Ramos (cell line): ENCODE measurements at regions not wholly inside any gene's neighbourhood (a gene's known extent, or its start where the extent isn't known, plus 50 kb on each side); places are given as distances from the start of the nearest gene placed in this dataset.
"Not testable (repeated sequence)": the region's sequence is repeated elsewhere in the genome, so short reads cannot be mapped to it uniquely, and the experiment has no call there.

ENCODE experiments used
- in situ Hi-C: fragments of 300-500 bp; cut with MboI; formaldehyde crosslinking; loops from one replicate; pipeline ENCODE4 v1.14.3; 2022; ENCODE audit warnings: low sequenced_read_pairs; ENCODE audit not compliant: unreplicated experiment

DNA sequence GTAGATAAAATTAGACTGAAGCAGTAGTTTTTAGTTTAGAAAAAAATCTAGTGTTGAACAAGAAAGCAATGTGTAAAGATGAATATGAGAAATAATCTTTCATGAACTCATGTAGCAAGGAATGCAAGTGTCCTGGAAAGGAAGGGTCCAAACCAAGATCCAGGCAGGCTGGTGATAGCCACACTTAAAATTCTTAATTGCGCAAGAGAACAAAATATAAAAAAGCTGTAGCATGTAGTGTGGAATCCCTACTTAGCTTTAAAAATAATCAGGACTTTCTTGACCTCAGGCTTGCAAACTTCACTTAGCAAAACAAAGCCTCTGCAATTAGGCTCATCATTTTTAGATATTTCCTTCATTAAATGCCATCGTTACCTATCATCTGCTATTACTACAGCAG lies 2186.1 kb upstream of the RAG2 start:
- in situ Hi-C loops = loop anchor here (25.0 kb wide), 1 partner anchor 847 kb away; no protein-coding TSS in a partner anchor

DNA sequence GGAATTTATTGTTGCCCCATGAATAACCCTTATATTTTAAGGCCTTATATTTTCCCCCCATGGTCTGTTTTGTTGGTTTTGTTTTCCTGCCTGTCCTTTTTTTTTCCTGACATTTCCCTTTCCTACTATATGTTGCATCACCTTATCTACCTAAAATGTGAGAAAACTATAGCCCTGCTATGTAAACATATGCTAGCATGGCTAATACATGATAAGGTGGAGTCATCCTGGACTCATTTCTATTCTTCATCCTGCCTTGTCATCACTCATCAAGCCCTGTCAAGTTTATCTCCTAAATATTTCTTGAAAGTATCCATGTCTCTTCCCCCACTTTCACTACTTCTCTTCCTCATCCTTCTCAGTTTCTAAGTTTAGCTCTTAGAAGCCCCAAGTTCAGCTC lies 2168.8 kb upstream of the RAG2 start:
- in situ Hi-C loops = no loop called here

DNA sequence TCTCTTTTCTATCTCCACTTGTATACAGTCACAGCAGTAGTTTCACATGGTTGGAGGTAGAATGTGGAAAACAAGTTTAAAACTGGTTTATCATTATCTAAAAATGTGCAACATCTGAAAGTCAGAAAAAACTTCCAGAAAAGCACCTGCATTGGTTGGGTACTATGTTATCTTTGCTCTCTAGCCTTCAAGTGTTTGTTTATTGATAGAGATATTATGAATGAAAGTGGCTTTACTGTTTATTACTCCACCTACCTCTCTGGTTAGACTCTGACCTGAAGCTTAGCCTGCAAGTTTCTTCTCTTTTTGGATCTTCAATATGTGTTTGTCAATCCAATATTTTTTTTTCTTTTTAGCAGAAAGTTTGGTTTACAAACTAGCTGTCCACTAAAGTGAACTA lies 2161.4 kb upstream of the RAG2 start:
- in situ Hi-C loops = no loop called here

DNA sequence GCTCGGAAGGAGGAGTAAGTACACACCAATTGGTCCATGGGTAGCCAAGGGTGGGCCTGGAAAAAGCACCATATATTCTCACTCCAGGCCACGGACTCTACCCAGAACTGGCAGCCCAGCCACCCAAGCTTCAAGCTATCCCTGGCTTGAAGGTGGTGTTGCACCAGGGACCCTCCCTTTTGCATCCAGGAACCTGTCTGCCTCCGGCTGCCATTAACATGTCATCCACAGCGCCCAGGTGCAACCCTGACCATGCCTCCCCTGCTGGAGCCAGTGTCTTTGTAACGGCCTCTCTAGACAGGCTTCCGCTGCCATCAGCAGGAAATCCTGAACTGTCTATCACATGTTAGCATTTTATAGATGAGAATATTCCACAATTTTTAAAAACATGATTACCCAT lies 2158.5 kb upstream of the RAG2 start:
- in situ Hi-C loops = no loop called here

DNA sequence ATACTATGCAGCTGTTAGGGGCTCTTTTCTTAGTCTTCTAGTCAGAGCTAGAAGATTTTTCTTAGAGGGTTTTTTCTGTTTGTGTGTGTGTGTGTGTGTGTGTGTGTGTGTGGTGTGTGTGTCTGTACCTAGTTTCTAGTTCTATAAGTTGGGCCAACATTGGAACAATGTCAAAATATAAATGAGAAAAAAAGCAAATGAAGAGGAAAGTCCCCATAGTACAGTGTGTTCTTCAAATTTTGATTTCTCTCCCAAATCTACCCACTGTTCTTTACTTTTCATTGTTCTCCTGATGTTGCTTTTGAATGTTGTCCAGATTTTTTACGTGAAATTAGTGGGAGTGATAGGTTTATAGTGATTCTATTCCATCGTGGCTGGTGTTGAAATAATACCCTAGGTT lies 2153.4 kb upstream of the RAG2 start:
- in situ Hi-C loops = no loop called here

DNA sequence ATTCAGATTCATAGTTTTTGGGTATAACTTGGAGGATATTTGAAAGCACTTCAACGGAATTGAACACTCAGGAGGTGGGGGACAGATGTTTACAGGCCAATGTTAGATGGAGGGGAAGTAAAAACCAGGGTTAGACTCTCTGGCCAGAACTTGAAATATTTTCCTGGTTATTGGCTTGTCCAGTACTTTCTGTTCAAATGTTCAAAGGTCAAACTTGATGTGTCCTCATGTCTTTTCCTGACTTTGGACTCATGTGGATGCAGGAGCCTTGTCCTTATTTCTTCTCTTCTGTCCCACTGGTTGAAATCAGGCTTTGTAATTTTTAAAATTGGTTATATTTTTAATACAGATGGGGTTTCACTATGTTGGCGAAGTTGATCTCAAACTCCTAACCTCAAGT lies 2148.5 kb upstream of the RAG2 start:
- in situ Hi-C loops = not testable (repeated sequence)

DNA sequence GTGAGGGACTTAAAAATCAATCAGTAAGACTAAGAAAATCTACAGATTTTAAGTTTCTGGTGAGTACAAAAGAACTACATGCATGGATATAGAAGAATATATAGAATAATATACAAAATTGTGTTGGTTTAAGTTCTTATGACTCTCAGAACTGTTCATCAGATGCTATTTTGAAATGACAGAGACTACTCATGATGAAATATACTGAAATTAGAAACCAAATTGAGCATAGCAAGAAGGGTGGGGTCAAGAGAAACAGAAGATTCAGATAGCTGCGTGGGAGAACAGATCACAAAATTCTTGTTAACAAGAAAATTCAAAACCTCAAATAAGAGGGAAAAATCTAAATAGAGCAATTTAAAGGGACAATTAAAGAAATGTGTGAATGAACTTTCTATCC lies 2125.3 kb upstream of the RAG2 start:
- in situ Hi-C loops = no loop called here

DNA sequence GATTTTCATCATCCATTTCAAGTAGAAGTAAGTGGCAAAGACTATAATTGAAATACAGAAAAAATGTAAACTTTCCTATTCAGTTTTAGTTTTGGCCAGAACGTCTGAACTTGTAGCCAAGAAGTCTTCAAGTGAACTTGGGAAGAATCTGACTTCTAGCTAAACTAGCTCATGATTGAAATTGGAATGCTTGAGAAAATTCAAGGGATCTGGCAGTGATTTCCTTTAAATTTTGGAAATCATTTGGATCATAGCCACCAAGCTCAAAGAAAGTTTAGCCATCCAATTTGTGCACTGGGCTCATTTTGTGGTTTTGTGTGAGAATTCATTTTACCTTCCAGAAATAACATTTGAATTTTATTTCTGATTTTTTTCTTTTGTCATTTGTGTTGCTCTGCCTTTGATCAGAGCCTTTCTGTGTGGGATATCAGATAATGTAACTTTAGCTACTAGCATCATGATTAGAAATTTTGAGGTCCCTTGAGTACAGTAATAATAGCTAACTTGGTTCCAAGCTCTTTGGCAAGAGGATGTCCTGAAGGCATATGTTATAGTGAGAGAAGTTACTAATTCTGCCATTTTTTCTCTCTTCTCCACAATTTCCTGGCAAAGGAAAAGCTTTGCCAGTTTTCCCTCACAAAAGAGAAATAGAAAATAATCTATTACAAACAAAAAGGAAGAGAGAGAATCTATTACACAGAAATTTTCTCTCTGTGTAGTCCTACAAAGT lies 2123.7 kb upstream of the RAG2 start:
- in situ Hi-C loops = no loop called here

DNA sequence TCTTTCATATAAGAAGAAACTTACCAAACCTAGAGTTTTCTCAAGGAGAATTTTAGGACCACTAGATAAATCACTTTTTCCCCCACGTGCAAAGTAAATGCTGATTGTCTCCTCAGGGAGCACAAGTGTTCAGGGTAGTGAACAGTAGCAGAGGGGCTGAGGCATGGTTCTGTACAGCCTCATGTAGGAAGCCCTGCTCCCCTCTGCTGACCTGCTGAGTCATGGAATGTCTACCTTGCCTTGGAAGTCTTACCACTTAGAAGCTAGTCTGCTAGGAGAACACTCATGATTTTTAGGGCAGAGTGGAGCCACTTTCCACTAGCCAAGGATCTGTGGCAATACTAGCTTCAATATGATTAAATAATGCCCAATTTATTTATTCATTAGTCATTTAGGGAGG lies 2120.6 kb upstream of the RAG2 start:
- in situ Hi-C loops = no loop called here

DNA sequence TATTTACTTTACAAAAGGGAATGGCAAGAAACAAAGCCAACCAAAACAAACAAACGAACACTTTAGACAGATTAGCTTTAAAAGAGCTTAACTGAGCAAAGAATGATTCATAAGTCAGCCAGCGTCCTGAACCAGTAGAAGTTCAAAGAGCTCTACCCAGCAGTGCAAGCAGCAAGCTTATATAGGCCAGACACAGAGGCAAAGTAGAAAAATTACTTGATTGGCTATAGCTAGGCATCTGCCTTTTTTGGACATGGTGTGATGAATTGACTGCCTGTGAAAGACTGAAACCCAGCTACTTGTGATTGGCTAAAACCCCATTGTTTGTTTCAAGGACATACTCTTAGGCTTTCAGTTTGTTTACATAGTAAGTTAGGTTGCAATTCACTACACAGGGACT lies 2120.0 kb upstream of the RAG2 start:
- in situ Hi-C loops = no loop called here

DNA sequence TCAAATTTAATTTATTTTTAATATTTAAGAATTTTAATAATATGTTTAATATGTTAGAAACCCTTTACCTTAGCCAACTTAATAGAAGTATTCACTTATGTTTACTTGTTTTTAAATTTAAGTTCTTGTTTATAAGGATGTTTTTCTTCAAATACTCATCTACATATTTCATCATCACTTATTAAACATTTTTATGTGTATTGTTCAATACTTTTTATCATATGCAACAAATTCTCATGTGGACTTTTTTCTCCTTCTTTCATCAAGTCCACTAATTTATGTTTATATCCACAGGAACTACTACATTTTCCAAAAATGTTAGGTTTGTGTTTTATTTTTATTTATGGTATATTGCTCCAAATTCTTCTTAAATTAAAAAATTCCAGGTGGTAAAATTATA lies 2113.1 kb upstream of the RAG2 start:
- in situ Hi-C loops = no loop called here

DNA sequence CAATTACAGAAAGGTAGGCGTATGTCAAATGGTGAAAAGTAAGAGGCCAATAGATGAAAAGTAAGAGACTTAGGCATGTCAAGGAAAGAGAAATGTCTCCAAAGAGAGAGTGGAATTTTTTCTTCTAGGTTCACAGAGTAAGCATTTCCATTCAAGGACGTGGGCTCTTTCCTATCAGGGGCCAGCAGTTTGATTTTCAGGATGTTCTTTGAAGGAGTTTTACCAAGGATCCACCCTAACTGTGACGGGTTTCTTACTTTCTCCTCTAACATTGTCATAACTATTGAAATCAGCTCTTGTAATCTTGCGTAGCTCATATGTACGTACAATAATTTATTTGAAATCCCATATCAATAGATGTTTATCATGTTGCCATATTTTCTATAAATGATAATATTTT lies 2112.2 kb upstream of the RAG2 start:
- in situ Hi-C loops = no loop called here

DNA sequence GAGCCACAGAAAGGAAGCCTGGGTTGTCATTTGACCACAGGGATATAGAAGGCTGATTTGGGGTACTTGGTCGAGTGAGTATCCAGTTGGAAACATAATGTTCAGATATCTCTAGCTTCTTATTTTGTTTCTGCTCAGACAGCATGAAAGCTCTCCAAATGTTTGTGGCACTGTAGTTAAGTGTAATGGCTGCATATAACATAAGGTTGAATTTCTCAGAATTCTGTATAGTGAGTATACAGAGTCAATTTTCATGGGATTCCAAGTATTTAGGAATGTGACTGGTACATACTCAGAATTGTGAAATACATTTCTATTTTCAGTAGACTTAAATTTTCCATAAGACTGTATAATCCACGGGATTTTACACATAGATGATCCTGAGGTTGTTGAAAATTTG lies 2102.1 kb upstream of the RAG2 start:
- in situ Hi-C loops = no loop called here

DNA sequence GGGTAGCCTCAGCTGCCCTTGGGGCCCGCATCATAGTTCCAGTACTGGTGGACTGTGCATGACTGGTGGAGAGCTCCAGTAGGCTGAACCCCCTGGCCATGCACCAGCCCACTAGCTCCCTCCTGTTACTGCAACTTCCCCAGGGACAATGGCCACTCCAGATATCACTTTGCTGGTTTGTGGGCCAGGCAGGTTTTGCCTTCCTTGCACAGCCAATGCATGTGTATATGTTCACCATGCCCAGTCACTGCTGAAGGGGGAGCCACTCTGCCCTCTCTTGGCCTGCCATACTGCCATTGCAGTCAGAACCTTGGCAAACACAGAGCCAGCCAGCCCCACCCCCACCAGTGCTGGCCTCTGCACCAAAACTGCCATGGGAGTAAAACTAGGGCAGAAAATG lies 2095.3 kb upstream of the RAG2 start:
- in situ Hi-C loops = no loop called here

DNA sequence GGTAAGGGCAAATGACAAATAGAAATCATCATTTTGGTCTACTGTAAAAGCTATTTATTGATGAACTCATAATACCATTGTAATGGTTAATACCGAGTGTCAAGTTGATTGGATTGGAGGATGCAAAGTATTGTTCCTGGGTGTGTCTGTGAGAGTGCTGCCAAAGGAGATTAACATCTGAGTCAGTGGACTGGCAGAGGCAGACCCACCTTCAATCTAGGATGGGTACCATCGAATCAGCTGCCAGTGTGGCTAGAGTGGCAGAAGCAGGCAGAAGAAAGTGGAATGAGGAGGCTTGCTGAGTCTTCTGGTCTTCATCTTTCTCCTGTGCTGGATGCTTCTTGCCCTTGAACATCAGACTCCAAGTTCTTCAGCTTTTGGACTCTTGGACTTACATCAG lies 2092.2 kb upstream of the RAG2 start:
- in situ Hi-C loops = not testable (repeated sequence)

DNA sequence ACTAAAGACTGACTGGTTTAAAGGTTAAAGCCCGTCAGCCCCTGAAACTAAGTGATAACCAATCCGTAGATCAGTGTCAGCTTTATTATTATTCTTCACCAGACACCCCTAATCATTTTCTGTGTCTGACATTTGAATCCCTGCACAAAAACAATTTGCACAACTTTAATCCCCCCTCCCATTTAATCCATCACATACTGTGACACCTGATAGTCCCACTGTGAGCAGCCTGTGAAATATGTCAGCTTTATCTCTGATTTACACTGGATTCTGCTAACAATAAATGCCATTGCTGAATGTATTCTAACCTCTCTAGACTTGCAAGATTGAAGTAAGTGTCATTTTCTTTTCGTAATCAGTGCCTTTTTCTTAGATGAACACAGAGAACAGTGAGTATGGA lies 2089.0 kb upstream of the RAG2 start:
- in situ Hi-C loops = no loop called here

DNA sequence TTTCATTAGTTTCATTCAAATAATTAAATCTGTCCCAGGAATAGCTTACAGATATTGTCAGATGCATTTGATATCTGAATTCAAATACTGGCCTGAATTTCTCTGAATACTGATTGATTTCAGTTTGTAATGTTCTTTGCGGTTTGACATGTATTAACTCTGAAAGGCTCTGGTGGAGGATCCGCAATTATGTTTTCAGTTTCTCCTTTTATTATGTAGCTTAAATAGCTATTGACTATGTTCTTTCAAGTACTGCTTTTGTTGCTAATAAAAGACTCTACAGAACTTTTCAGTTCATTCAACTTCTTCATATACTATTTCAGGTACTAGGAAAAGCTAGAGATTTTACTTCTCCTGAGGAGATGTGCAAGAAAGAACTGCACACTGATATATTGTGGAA lies 2085.4 kb upstream of the RAG2 start:
- in situ Hi-C loops = no loop called here

DNA sequence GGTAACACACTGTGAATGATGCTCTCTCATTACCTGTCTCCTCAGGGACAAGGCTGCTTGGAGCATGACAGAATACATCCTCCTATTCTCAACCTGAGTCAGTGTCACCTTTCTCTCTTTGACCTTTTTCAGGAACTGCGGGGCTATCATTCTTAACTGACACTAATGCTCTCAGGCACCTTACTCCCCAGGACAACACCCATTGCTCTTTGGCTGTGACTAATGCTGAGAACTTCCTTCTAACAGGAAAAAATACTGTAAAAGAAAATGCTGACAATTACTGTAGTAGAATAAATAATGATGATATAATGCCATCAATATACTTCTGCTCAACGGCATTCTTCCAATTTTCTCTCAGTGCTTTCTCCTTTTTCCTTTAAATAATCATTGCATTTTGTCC lies 2082.7 kb upstream of the RAG2 start:
- in situ Hi-C loops = no loop called here

DNA sequence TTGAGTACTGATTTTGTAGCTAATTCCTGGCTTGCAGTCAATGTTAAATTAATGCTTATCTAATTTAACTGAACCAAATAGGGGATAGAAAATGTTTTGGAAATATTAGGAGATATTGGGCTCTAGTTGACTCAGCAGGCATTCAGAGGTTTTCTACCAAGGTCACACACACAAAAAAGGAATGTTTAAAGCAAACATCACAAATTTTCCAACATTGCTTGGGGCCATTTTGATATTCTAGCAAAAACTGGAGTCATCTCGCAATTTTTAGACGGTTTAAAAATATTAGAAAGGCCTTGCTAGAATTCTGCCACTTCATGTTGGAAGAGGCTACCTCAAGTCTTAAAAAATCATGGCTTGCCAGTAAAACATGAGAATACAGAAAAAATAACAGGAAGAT lies 2082.1 kb upstream of the RAG2 start:
- in situ Hi-C loops = no loop called here

DNA sequence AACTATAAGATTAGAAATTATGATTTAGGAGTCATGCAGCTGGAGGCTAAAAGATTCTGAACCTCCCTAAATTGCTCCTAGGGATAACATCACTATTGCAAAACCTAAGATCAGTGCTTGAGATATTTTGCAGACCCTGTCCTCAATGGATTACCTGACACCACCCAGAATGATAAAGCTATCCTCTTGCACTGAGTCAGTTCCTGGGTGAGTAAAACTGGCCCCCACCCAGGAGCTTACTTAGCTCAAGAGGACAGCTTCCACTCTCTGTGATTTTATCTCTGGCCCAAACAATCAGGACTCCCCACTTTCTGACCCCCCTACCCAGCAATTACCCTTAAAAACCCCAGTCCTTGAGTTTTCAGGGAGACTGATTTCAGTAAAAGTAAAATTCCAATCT lies 2074.4 kb upstream of the RAG2 start:
- in situ Hi-C loops = no loop called here

DNA sequence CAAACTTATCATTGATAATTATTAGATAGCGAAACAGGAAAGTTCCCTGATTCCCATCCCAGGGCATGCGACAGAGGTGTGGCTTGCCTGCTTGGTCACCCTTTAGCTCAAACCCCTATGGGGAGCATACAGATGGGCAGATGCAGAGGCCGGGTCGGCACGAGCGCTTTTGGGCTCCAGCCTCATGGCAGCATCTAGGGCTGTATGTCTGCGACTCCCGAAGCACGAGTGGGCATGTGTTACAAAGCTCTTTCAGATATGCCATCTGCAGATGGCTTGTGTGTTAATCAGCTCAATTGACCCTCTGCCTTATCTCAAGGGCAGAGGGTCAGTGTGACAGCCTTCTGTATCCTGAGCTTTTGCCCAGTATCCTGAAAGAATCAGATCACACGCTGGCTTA lies 2069.3 kb upstream of the RAG2 start:
- in situ Hi-C loops = no loop called here

DNA sequence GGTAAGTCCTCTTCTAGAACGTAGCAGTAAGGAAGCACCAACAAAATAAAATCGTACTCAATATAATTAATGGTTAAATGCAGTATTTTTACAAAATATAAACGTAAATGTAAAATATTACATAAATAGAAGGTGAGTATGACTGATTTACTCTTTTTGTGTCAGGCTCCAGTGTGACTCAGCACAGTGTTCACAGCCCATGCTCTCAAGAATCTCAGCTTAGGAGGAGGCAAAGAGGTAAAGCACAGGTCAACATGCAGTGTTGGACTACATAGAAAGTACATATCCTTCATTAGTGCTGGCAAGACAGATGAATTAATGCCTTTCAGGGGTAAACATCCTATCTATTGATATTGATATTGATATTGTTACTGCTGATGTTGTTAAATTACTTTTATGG lies 2050.6 kb upstream of the RAG2 start:
- in situ Hi-C loops = no loop called here

DNA sequence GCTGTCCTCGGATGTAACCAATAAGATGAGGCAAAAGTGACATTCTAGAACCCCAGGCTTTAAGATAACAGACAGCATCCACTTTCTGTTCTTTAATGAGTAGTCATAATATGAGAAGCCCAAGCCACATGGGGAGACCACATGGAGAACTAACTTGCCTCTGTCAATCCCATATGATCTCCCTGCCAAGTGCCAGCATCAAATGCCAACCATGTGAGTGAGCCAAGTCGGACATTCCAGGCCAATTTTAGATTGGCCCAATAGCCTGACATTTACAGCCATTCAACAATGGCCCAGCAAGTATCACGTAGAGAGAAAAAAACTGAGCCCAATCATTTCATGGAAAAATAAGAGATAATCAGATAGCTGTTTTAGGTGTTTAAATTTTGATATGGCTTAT lies 2048.3 kb upstream of the RAG2 start:
- in situ Hi-C loops = no loop called here
